Daoy (cell line): ENCODE measurements at regions not wholly inside any gene's neighbourhood (a gene's known extent, or its start where the extent isn't known, plus 50 kb on each side); places are given as distances from the start of the nearest gene placed in this dataset.
"Not testable (repeated sequence)": the region's sequence is repeated elsewhere in the genome, so short reads cannot be mapped to it uniquely, and the experiment has no call there.

ENCODE experiments used
- DNase-seq: peaks from one replicate; pipeline ENCODE4 v3.0.0-alpha.2; 2015; ENCODE audit warnings: low read depth

- DNase-seq = no peak
Measured at GRCh38 chr4:141290771-141291170, 70.1 kb downstream of the ZNF330 start.

GRCh38 chr4:141294306-141294705 is 73.6 kb downstream of the ZNF330 start:
- no peak for DNase-seq

GRCh38 chr4:141301216-141301615 is 80.5 kb downstream of the ZNF330 start:
- no peak for DNase-seq

- DNase-seq = no peak
Measured at GRCh38 chr4:141302924-141303323, 82.2 kb downstream of the ZNF330 start.

- no peak for DNase-seq
Measured at GRCh38 chr4:141304346-141304745, 83.7 kb downstream of the ZNF330 start.

- DNase-seq = no peak
Measured at GRCh38 chr4:141306331-141306730, 85.6 kb downstream of the ZNF330 start.

- DNase-seq = peak; percentile 69
Measured at GRCh38 chr4:141307241-141307689, 86.6 kb downstream of the ZNF330 start.

GRCh38 chr4:141309874-141310273 is 89.2 kb downstream of the ZNF330 start:
- DNase-seq = no peak

- DNase-seq = no peak
Measured at GRCh38 chr4:141311246-141312204, 90.8 kb downstream of the ZNF330 start.

GRCh38 chr4:141314627-141315026 is 93.9 kb downstream of the ZNF330 start:
- DNase-seq = no peak

GRCh38 chr4:141328560-141329173 is 108.0 kb downstream of the ZNF330 start:
- no peak for DNase-seq

- DNase-seq = no peak
Measured at GRCh38 chr4:141329174-141329569, 108.5 kb downstream of the ZNF330 start.

- DNase-seq = no peak
Measured at GRCh38 chr4:141330616-141331015, 109.9 kb downstream of the ZNF330 start.

- DNase-seq = no peak
Measured at GRCh38 chr4:141331534-141332358, 111.1 kb downstream of the ZNF330 start.

GRCh38 chr4:141332359-141333181 is 111.9 kb downstream of the ZNF330 start:
- not testable (repeated sequence) for DNase-seq

- not testable (repeated sequence) for DNase-seq
Measured at GRCh38 chr4:141333456-141334230, 112.9 kb downstream of the ZNF330 start.

GRCh38 chr4:141335166-141335565 is 114.5 kb downstream of the ZNF330 start:
- no peak for DNase-seq

- DNase-seq = no peak
Measured at GRCh38 chr4:141338238-141338637, 117.5 kb downstream of the ZNF330 start.

GRCh38 chr4:141339391-141339790 is 118.7 kb downstream of the ZNF330 start:
- DNase-seq = no peak

GRCh38 chr4:141339966-141340365 is 119.3 kb downstream of the ZNF330 start:
- no peak for DNase-seq
